GM21360 (cell line): ENCODE measurements at regions not wholly inside any gene's neighbourhood (a gene's known extent, or its start where the extent isn't known, plus 50 kb on each side); places are given as distances from the start of the nearest gene placed in this dataset.
"Not testable (repeated sequence)": the region's sequence is repeated elsewhere in the genome, so short reads cannot be mapped to it uniquely, and the experiment has no call there.

Experiments used
- ATAC-seq: cut with Tn5 transposase; IDR thresholded peaks from one replicate; pipeline ENCODE4 v1.9.1; 2021; ENCODE audit warnings: mild to moderate bottlenecking, moderate library complexity; ENCODE audit not compliant: unreplicated experiment

DNA sequence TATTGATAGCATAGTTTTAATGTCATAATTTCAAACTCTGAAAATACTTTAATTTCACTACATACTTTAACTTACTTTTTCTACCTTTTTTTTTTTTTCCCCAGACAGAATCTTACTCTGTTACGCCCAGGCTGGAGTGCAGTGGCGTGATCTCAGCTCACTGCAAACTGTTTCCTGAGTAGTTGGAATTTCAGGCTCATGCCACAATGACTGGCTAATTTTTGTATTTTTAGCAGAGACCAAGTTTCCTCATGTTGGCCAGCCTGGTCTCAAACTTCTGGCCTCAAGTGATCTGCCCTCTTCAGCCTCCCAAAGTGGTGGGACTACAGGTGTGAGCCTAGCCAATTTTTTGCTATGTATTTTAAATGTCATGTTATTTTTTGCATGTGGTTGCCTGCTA is 741.6 kb downstream of the TRAM1L1 start:
- ATAC-seq: no peak

DNA sequence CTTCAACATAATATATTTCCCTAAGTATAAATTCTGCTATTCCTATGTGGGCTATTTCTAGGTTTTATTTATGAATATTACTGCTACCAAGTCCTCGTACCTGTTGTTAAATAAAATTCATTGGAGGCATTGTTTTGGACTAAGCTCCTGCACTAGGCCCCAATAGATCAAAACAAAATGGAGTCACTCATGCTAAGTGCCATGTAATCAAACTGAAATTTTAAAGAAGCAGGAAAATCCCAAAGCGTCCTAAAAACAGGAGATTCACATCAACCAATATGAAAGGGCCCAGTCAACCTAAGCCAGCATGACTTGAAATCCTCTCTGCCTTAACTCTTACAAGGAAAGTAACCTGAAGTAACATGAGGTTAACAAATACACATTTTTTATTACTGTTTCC is 743.2 kb downstream of the TRAM1L1 start:
- ATAC-seq: no peak

DNA sequence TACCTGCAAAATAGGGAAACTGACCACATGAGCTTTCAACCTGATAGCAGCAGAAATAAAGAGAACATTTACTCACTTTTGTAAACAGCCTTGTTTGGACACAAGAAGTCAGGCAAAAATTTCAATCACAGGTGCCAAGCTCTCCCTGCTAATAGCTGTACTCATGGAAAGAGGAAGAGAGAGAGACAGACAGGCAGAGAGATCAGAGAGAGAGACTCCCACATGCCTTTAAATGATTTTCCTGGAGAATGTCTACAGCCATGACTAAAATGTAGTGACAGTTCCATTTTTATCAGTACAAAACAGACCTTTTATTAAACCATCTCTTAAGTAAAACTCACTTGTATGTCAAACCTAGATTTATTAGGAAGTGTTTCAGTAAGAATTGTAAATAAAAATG is 752.9 kb downstream of the TRAM1L1 start:
- no peak for ATAC-seq

DNA sequence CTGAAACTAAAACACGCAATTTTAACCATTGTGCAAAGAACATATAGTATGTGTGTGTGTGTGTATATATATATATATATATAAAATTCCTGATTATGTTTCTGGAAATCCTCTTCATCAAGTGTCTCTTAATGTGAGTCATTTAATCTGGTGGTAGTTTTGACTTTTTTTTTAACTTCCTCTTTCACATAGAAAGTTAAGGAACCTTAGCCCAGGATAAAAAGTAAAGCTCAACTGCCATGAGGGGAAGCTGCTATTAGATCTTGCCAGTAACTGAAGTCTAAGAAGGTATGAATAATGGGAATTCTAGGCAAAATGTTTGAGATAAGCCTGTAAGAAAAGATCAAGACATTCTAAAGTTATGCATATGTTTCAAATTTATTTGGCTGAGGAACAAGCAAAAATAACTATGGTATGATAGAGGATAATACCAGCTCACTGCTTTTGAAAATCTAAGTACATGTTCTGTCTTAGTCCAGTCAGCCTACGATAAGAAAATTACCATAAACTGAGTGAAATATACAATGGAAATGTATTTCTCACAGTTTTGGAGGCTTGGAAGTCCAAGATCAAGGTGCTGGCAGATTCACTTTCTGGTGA is 757.0 kb downstream of the TRAM1L1 start:
- ATAC-seq: no peak

DNA sequence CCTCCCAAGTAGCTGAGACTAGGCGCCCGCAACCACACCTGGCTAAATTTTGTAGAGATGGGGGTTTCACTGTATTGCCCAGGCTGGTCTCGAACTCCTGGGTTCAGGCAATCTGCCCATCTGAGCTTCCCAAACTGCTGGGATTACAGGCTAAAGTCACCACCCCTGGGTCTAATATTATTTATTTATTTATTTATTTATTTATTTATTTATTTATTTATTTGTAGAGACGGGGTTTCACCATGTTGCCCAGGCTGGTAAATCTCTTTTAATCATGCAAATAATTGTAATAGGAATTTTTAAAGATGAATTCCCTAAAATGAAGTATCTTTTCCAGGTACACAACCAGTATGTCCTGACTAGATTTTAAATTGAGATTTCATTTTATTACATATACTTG is 761.8 kb downstream of the TRAM1L1 start:
- ATAC-seq: no peak

DNA sequence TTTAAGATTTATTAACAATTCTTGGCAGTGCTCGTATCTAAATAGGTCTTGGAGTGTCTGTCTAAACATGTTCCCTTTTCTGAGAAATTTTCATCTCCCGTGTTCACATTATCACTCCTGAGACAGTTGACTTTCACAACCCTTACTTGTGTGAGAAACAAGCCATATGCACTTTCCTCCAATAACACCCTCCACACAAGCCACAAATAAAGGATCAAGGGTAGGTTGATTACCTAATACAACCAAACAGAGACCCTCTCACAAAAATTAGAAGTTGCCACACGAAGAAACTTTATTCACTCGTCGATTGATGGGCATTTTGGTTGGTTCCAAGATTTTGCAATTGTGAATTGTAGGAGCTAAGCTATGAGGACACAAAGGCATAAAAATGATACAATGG is 763.9 kb downstream of the TRAM1L1 start:
- ATAC-seq: no peak

DNA sequence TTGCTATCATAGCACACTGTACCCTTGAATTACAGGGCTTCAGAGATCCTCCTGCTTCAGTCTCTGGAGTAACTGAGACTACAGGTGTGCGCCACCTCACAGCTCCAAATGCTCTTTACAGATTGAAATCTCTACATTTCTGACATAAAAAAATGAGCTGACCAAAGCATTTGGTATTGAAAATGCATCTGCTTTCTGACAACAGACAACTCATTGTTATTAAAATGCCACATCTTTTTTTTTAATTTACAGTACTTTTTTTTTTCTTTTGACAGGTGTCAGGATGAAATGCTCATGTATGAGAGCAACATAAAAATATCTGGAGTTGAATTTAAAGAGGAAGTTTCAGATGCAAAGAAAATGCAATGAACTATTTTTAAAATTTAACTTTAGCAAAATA is 764.5 kb downstream of the TRAM1L1 start:
- ATAC-seq: no peak

DNA sequence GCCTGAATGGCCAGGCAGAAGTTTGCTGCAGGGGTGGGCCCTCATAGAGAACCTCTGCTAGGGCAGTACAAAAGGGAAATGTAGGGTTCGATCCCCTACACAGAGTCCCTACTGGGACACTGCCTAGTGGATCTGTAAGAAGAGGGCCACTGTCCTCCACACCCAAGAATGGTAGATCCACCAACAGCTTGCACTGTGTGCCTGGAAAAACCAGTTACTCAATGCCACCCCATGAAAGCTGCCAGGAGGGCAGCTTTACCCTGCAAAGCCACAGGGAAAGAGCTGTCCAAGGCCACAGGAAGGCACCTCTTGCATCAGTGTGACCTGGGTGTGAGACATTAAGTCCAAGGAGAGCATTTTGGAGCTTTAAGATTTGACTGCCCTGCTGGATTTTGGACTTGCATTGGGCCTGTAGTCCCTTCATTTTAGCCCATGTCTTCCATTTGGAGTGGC is 781.6 kb downstream of the TRAM1L1 start:
- no peak for ATAC-seq

DNA sequence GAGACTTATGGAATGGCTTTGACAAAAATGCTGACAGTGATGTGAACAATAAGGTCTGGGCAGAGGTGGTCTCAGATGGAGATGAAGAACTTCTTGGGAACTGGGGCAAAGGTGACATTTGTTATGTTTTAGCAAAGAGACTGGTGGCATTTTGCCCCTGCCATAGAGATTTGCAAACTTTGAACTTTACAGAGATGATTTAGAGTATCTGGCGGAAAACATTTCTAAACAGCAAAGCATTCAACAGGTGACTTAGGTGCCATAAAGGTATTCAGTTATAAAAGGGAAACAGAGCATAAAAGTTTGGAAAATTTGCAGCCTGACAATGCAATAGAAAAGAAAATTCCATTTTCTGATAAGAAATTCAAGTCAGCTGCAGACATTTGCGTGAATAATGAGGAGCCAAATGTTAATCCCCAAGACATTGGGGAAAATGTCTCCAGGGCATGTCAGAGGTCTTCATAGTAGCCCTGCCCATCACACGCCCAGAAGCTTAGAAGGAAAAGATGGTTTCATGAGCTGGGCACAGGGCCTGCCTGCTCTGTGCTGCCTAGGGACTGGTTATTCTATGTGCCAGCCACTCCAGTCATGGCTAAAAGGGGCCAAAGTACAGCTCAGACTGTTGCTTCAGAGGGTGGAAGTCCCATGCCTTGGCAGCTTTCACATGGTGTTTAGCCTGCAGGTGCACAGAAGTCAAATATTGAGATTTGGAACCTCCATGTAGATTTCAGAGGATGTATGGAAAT is 782.2 kb downstream of the TRAM1L1 start:
- no peak for ATAC-seq

DNA sequence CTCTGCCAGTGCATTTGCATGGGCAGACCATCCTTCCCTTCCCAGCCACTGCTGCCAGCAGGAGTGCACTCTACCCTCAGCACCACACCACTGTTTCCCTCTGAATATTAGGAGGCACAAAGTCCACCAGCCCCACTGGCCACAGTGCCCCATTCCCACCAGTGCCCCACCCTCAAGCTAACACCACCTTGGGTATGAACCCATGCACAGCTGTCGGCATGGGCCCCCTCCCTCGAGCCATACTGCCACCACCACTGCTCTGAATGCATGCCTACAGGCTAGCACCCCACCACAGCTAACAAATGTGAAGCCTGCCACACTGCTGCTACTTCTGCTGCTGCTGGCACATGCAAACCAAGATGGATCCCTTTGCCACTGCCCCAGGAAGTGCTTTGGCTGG is 810.4 kb downstream of the TRAM1L1 start:
- ATAC-seq: no peak

DNA sequence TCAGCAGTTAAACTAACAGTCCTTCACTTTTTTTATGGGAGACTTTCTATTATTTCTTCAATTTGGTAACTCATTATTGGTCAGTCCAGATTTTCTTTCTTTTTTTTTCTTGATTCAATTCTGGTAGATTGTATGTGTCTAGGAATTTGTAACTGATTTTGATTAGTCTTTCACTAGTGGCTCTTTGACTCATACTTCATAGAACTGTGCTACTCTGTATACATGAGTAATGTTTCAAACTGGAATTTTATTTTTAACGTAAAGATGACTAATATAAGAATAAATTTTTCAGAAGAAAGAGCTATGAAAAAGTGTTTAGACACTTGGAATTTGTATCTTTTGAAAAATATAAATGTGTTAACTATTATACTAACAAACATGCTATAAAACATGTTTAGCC is 813.0 kb downstream of the TRAM1L1 start:
- no peak for ATAC-seq

DNA sequence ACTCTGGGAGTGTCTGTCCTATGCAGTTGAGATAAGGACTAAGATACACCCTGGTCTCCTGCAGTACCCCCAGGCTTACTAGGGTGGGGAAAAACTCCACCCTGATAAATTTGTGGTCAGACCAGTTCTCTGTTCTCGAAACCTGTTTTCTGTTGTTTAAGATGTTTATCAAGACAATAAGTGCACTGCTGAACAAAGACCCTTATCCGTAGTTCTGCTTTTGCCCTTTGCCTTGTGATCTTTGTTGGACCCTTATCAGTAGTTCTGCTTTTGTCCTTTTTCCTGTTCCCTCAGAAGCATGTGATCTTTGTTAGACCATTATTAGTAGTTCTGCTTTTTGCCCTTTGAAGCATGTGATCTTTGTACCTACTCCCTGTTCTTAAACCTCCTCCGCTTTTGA is 824.4 kb downstream of the TRAM1L1 start:
- ATAC-seq: not testable (repeated sequence)

DNA sequence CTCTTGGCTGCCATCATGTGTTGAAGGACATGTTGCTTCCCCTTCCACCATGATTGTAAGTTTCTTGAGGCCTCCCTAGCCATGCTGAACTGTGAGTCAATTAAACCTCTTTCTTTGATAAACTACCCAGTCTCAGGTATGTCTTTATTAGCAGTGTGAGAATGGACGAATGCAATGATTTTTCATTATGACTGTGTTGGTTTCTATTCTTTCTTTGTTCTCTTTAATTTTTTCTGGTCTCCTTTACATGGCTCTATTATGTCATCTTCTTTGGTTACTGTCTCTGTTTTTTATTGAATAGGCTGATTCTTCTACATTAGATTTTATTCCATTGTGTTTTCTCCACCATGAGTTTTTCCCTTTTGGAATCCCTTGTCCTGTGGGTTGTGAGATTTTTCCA is 840.6 kb downstream of the TRAM1L1 start:
- ATAC-seq: no peak

DNA sequence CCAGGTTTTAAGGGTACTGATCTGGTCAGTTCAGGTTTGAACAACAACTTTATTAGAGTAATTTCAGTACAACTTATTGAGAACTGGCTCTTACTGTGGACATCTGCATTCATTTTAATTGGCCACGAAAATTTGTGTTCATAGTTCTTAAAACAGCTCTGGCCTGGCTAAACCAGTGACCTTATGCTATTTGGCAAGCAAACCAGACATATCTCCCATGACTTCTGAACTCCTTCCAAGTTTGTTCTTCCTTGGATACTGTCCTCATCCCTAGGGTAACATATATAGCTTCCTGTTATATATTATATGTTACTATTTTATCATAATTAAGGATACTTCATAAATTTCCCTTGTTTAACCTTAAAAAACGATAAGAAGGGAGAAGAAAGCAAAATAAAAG is 841.9 kb downstream of the TRAM1L1 start:
- ATAC-seq: no peak

DNA sequence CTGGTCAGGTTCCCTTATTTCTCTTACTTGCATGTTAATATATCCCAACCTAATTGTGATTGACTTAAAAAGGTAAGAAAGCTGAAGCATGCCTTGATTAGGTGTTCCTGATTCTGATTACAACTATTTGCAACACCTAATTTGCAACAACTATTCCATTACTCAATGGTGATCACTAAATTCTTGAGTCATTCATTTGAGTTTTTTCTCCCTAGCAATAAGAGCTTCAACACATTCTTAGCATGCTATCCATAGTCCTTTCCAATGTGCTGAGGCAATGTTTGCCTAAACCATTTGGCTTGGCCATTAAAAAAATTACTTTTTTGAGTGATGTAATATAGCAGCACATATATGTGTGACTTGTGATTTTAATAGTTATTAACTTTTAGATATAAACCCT is 851.4 kb downstream of the TRAM1L1 start:
- ATAC-seq: no peak

DNA sequence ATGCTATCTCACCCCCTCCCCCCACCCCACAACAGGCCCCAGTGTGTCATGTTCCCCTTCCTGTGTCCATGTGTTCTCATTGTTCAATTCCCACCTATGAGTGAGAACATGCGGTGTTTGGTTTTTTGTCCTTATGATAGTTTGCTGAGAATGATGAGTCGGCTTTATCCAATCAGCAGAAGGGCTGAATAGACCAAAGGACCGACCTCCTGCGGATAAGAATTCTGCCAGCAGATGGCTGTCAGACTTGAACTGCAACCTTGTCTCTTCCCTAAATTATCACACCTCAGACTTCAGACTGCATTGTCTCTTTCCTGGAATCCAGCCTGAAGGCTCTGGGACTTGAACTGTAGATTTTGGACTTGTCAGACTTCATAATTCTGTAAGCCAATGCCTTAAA is 853.4 kb downstream of the TRAM1L1 start:
- not testable (repeated sequence) for ATAC-seq

DNA sequence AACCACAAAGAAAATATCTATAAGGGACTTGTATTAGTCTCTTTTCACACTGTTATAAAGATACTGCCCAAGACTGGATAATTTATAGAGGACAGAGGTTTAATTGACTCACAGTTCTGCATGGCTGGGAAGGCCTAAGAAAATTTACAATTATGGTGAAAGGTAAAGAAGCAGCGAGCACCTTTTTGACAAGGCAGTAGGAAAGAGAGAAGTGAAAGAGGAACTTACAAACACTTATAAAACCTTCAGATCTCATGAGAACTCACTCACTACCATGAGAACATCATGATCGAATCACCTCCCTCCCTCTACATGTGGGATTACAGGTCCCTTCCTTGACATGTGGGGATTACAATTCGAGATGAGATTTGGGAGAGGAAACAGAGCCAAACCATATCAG is 856.0 kb downstream of the TRAM1L1 start:
- no peak for ATAC-seq

DNA sequence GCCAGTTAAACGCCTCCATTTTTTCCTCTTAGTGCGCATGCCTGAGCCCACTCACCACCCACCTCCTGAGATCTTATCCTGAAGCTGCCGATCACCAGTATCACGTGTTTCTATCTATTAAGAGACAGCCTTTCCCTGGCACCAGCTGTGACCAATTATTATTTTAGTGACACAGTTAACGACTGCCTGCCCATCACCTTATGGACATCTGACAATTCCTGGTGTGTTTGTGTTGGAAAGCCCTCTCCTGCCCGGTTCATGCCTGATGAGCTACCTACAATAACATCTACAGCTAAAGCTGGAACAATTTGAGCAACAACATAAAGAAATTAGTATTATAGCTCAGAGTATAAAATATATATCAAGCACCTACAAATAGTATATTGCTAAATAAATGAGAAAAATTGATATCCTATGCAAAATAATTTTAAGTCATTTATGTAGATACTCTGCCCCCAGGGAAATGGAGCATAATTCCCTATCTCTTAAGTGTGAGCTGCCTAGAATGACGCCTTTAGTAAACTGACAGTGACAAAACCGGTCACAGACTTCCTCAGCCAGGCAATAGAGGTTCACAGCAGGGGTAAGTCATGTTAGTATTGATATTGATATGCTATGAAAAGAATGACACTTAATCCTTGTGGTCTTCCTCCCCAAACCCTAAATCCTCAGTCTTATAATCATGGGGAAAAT is 862.2 kb downstream of the TRAM1L1 start:
- no peak for ATAC-seq

DNA sequence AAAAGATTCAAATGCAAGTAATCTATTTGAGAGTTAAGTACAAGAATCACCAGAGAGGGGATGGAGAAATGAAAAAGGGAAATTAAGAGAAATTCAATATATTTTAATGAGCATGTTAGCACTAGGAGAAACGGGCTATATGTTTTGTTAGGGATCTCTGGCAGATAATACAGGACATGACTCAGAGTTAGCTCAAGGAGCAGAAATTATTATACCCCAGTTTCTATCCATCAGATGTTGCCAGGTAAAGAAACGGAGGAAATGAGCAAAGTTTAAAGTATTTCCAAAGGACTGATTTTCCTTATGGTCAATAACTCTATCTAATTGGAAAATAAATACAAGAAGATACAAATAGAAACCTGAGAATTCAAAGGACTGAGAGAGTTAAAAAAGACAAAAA is 867.6 kb downstream of the TRAM1L1 start:
- ATAC-seq: no peak

DNA sequence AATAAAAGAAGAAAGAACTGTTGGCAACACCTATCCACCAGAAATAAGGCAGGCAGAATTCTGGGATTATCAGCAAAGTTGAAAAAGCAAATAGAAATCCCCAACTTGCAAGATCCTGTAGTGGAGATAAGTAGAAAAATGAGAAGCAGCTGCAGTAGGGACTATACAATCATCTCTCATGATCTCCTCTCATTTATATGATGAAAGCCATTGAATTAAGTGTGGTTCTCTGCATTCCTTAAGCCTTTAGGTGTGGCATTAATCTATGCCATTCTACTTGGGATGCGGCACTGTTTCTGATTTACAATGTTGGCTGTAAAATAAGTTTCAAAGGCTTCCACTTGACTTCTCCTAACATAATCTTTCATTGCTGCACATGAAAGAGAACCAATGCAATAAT is 869.8 kb downstream of the TRAM1L1 start:
- ATAC-seq: no peak

DNA sequence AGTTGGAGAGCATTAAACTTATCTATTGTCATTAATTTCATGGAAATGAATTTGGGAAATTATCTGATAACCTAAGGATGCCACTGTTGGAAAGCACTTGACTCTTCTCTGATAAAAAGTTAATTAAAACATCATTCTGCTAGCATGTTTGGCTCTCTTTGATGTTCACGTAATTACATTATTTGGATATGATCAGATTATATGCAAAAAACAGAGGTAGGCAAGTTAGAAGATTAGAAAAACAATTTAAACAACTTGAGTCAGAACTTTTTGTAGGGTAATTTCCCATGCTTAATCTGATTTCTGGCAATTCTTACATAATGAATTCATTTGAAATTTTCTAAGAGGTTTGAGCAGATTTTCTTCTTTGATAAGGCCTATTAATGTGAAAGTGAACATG is 882.9 kb downstream of the TRAM1L1 start:
- no peak for ATAC-seq

DNA sequence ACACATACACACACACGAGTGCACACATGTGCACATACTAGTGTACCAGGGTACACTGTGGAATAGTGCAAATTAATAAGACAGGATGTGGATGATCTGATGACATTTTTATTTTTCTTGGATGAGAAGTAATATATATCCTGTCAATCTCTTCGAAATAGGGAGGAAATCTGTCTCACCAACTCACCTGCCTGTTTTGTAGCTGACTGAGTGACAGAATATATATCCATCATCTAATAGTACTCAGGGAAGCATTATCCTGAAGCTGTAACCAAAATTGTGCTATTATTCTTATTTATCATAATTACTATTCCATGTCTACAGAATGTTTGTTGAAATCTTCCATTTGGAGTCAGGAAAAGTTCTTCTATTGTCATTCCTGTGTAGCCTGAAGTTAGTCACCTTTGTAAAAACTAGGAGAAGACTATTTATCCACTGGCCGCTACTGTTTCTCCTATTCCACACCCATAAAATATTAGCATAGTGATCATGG is 888.0 kb downstream of the TRAM1L1 start:
- no peak for ATAC-seq
